ENCODE measurements at regions not wholly inside any gene's neighbourhood (a gene's known extent, or its start where the extent isn't known, plus 50 kb on each side); places are given as distances from the start of the nearest gene placed in this dataset.

DNA sequence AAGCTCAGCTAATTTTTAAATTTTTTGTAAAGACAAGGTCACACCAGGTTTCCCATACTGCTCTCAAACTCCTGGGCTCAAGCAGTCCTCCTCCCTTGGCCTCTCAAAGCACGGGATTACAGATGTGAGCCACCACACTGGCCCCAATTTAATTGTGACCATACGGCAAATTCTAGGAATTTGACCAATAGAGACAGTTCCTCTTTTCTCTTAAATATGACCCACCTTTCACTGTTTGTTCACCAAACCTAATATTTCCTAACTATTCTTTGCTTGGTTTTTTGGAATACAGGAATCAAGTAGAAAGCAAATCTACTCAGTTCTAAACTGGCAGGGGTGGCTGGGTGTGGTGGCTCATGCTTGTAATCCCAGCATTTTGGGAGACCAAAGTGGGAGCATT lies 264.0 kb downstream of the SHQ1 start:
- TF ChIP-seq, protein P1, sequence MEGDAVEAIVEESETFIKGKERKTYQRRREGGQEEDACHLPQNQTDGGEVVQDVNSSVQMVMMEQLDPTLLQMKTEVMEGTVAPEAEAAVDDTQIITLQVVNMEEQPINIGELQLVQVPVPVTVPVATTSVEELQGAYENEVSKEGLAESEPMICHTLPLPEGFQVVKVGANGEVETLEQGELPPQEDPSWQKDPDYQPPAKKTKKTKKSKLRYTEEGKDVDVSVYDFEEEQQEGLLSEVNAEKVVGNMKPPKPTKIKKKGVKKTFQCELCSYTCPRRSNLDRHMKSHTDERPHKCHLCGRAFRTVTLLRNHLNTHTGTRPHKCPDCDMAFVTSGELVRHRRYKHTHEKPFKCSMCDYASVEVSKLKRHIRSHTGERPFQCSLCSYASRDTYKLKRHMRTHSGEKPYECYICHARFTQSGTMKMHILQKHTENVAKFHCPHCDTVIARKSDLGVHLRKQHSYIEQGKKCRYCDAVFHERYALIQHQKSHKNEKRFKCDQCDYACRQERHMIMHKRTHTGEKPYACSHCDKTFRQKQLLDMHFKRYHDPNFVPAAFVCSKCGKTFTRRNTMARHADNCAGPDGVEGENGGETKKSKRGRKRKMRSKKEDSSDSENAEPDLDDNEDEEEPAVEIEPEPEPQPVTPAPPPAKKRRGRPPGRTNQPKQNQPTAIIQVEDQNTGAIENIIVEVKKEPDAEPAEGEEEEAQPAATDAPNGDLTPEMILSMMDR (IDR thresholded peaks at IDR 0.05): no peak
- TF ChIP-seq POLR2A (IDR thresholded peaks at IDR 0.05) (no peak), POLR2AphosphoS5 (IDR thresholded peaks at IDR 0.05; ENCODE audit: insufficient read depth in 1 of 2, low read depth in 1 of 2) (no peak)

All from vagina (tissue), 2 donors.